Hematopoietic multipotent progenitor cell treated with erythropoietin and hydrocortisone succinate and interleukin-3 and kit ligand, for 4 days (in vitro differentiated cells): ENCODE measurements at regions not wholly inside any gene's neighbourhood (a gene's known extent, or its start where the extent isn't known, plus 50 kb on each side); places are given as distances from the start of the nearest gene placed in this dataset.

Experiments used
- DNase-seq: peaks from one replicate; pipeline ENCODE4 v3.0.0-alpha.2; 2015

GRCh38 chr12:93256256-93256969 is 121.3 kb upstream of the NUDT4 start:
- no peak for DNase-seq

GRCh38 chr12:93261505-93262094 is 116.1 kb upstream of the NUDT4 start:
- no peak for DNase-seq

GRCh38 chr12:93272997-93273396 is 104.7 kb upstream of the NUDT4 start:
- DNase-seq: no peak

GRCh38 chr12:93273834-93274564 is 103.7 kb upstream of the NUDT4 start:
- no peak for DNase-seq

- DNase-seq: no peak
These were observed 102.8 kb upstream of the NUDT4 start for GRCh38 chr12:93274937-93275336.

GRCh38 chr12:93275589-93275988 is 102.1 kb upstream of the NUDT4 start:
- DNase-seq: no peak

- DNase-seq: no peak
These were observed 97.9 kb upstream of the NUDT4 start for GRCh38 chr12:93279565-93280412.

GRCh38 chr12:93287149-93287548 is 90.6 kb upstream of the NUDT4 start:
- DNase-seq: no peak

GRCh38 chr12:93288626-93289025 is 89.1 kb upstream of the NUDT4 start:
- no peak for DNase-seq

GRCh38 chr12:93290391-93290790 is 87.3 kb upstream of the NUDT4 start:
- no peak for DNase-seq

- DNase-seq: no peak
These were observed 85.5 kb upstream of the NUDT4 start for GRCh38 chr12:93292213-93292612.

GRCh38 chr12:93292731-93293566 is 84.8 kb upstream of the NUDT4 start:
- no peak for DNase-seq

- DNase-seq: no peak
These were observed 80.7 kb upstream of the NUDT4 start for GRCh38 chr12:93297032-93297431.

- no peak for DNase-seq
These were observed 80.2 kb upstream of the NUDT4 start for GRCh38 chr12:93297536-93297935.

GRCh38 chr12:93299262-93299846 is 78.4 kb upstream of the NUDT4 start:
- DNase-seq: no peak

- no peak for DNase-seq
These were observed 77.1 kb upstream of the NUDT4 start for GRCh38 chr12:93300611-93301021.

GRCh38 chr12:93302331-93303229 is 75.1 kb upstream of the NUDT4 start:
- no peak for DNase-seq

GRCh38 chr12:93306636-93307035 is 71.1 kb upstream of the NUDT4 start:
- DNase-seq: no peak

- no peak for DNase-seq
These were observed 69.4 kb upstream of the NUDT4 start for GRCh38 chr12:93308281-93308680.

GRCh38 chr12:93311827-93312226 is 65.9 kb upstream of the NUDT4 start:
- no peak for DNase-seq

- DNase-seq: no peak
These were observed 63.6 kb upstream of the NUDT4 start for GRCh38 chr12:93314177-93314497.
